H9 (cell line): ENCODE measurements at regions not wholly inside any gene's neighbourhood (a gene's known extent, or its start where the extent isn't known, plus 50 kb on each side); places are given as distances from the start of the nearest gene placed in this dataset.

Experiments
- DNase-seq: peaks from one replicate; pipeline ENCODE4 v3.0.0-alpha.2; 2017
- H2AFZ ChIP-seq: one replicate; pipeline ENCODE4 v1.6.1; 2013; ENCODE audit warnings: mild to moderate bottlenecking, low read length, control low read depth, moderate library complexity
- H2AK5ac ChIP-seq: 2 replicates; pipeline ENCODE4 v1.6.1; 2013; ENCODE audit warnings: low read length, control low read depth, mixed read lengths; ENCODE audit not compliant: insufficient read length
- H2BK120ac ChIP-seq: one replicate; pipeline ENCODE4 v1.6.1; 2013; ENCODE audit warnings: low read depth, mild to moderate bottlenecking, low read length, control low read depth, inconsistent platforms; ENCODE audit not compliant: poor library complexity, severe bottlenecking
- H2BK12ac ChIP-seq: 2 replicates; pipeline ENCODE4 v1.6.1; 2013; ENCODE audit warnings: low read length, control low read depth, mixed read lengths, low read depth; ENCODE audit not compliant: insufficient read length
- H2BK15ac ChIP-seq: 2 replicates; pipeline ENCODE4 v1.6.1; 2013; ENCODE audit warnings: low read depth, low read length, control low read depth
- H2BK20ac ChIP-seq: one replicate; pipeline ENCODE4 v1.6.1; 2013; ENCODE audit warnings: low read depth, mild to moderate bottlenecking, low read length, control low read depth, inconsistent platforms; ENCODE audit not compliant: poor library complexity, severe bottlenecking
- H2BK5ac ChIP-seq: 2 replicates; pipeline ENCODE4 v1.6.1; 2013; ENCODE audit warnings: low read length, control low read depth, mixed read lengths; ENCODE audit not compliant: insufficient read length
- H3K14ac ChIP-seq: 2 replicates; pipeline ENCODE4 v1.6.1; 2013; ENCODE audit warnings: low read length, control low read depth; ENCODE audit not compliant: insufficient read depth
- H3K18ac ChIP-seq: 2 replicates; pipeline ENCODE4 v1.6.1; 2013; ENCODE audit warnings: low read depth, mild to moderate bottlenecking, mixed read lengths, low read length, control low read depth; ENCODE audit not compliant: insufficient read length
- H3K23ac ChIP-seq: 2 replicates; pipeline ENCODE4 v1.6.1; 2013; ENCODE audit warnings: low read length, control low read depth, mixed read lengths, low read depth; ENCODE audit not compliant: insufficient read length
- H3K23me2 ChIP-seq: 2 replicates; pipeline ENCODE4 v1.6.1; 2013; ENCODE audit warnings: low read depth, mild to moderate bottlenecking, mixed read lengths, low read length, control low read depth; ENCODE audit not compliant: insufficient read length, poor library complexity, severe bottlenecking
- H3K27ac ChIP-seq: 2 replicates; pipeline ENCODE4 v1.5.1; 2013; ENCODE audit warnings: low read length, control low read depth, mixed read lengths, low read depth; ENCODE audit not compliant: insufficient read length
- H3K27me3 ChIP-seq: 2 replicates; pipeline ENCODE4 v1.6.1; 2013; ENCODE audit warnings: low read length, control low read depth, inconsistent platforms; ENCODE audit not compliant: insufficient read depth
- H3K4ac ChIP-seq: 2 replicates; pipeline ENCODE4 v1.6.1; 2013; ENCODE audit warnings: low read depth, mild to moderate bottlenecking, control low read depth, inconsistent platforms, low read length, moderate library complexity
- H3K4me1 ChIP-seq: 2 replicates; pipeline ENCODE4 v1.6.1; 2013; ENCODE audit warnings: low read length, control low read depth, inconsistent platforms; ENCODE audit not compliant: insufficient read depth
- H3K4me2 ChIP-seq: 2 replicates; pipeline ENCODE4 v1.6.1; 2013; ENCODE audit warnings: low read length, control low read depth, mixed read lengths; ENCODE audit not compliant: insufficient read length, insufficient read depth
- H3K56ac ChIP-seq: 2 replicates; pipeline ENCODE4 v1.6.1; 2013; ENCODE audit warnings: low read depth, mild to moderate bottlenecking, mixed read lengths, low read length, control low read depth; ENCODE audit not compliant: insufficient read length
- H3K79me1 ChIP-seq: 2 replicates; pipeline ENCODE4 v1.6.1; 2013; ENCODE audit warnings: low read depth, mild to moderate bottlenecking, moderate library complexity, low read length, control low read depth, inconsistent platforms; ENCODE audit not compliant: insufficient read depth, poor library complexity, severe bottlenecking
- H3K79me2 ChIP-seq: 2 replicates; pipeline ENCODE4 v1.6.1; 2013; ENCODE audit warnings: low read length, control low read depth, inconsistent platforms; ENCODE audit not compliant: insufficient read depth
- H3K9ac ChIP-seq: 2 replicates; pipeline ENCODE4 v1.6.1; 2013; ENCODE audit warnings: low read length, control low read depth, mixed read lengths; ENCODE audit not compliant: insufficient read length; ENCODE audit errors: extremely low read depth
- H3K9me3 ChIP-seq: one replicate; pipeline ENCODE4 v1.6.1; 2013; ENCODE audit warnings: low read depth, low read length, inconsistent platforms; ENCODE audit not compliant: control insufficient read depth
- H3T11ph ChIP-seq: one replicate; pipeline ENCODE4 v1.6.1; 2013; ENCODE audit warnings: mild to moderate bottlenecking, low read length, control low read depth, inconsistent platforms
- H4K20me1 ChIP-seq: one replicate; pipeline ENCODE4 v1.6.1; 2013; ENCODE audit not compliant: control insufficient read depth, insufficient read length, insufficient read depth
- H4K5ac ChIP-seq: 2 replicates; pipeline ENCODE4 v1.6.1; 2013; ENCODE audit warnings: low read depth, mild to moderate bottlenecking, mixed read lengths, low read length, control low read depth; ENCODE audit not compliant: insufficient read length
- H4K8ac ChIP-seq: replicated peaks from 2 replicates; pipeline ENCODE4 v1.6.1; 2013; ENCODE audit warnings: low read length, control low read depth, mixed read lengths, low read depth; ENCODE audit not compliant: insufficient read length
- H4K91ac ChIP-seq: 2 replicates; pipeline ENCODE4 v1.6.1; 2013; ENCODE audit warnings: low read depth, mild to moderate bottlenecking, moderate library complexity, mixed read lengths, low read length, control low read depth; ENCODE audit not compliant: insufficient read length
- H3K27ac Mint-ChIP-seq, 3 experiments: 2 replicates in 2 of 3; 3 replicates in 1 of 3; pipeline ENCODE4 v1.8.0; 2020 to 2021; ENCODE audit warnings: mixed read lengths in 3 of 3, mild to moderate bottlenecking in 1 of 3, moderate library complexity in 1 of 3
- H3K27me3 Mint-ChIP-seq: 2 replicates; pipeline ENCODE4 v1.8.0; 2021; ENCODE audit warnings: low read depth, mild to moderate bottlenecking, moderate library complexity, mixed read lengths
- H3K36me3 Mint-ChIP-seq, 3 experiments: 2 replicates in 2 of 3; 3 replicates in 1 of 3; pipeline ENCODE4 v1.8.0; 2020 to 2021; ENCODE audit warnings: low read depth in 3 of 3, mixed read lengths in 3 of 3; ENCODE audit not compliant: insufficient read depth in 1 of 3
- H3K4me1 Mint-ChIP-seq, 2 experiments: 2 replicates each; pipeline ENCODE4 v1.8.0; 2020; ENCODE audit warnings: mixed read lengths in 2 of 2
- H3K4me3 Mint-ChIP-seq, 2 experiments: 2 replicates in 1 of 2; 3 replicates in 1 of 2; pipeline ENCODE4 v1.8.0; 2020 to 2021; ENCODE audit warnings: mild to moderate bottlenecking in 2 of 2, mixed read lengths in 2 of 2, moderate library complexity in 1 of 2
- H3K9me3 Mint-ChIP-seq, 2 experiments: 2 replicates in 1 of 2; 3 replicates in 1 of 2; pipeline ENCODE4 v1.8.0; 2020; ENCODE audit warnings: mild to moderate bottlenecking in 2 of 2, mixed read lengths in 2 of 2, moderate library complexity in 1 of 2
- CTCF ChIP-seq: fragments of 200-600 bp; sonication (generic); conservative IDR thresholded peaks from 3 replicates; pipeline ENCODE4 v1.8.0; 2021; ENCODE audit warnings: antibody characterized with exemption, mild to moderate bottlenecking
- WGBS: extraction: QIAGEN DNeasy Blood & Tissue Kit; methylation state at CpG from one replicate; pipeline ENCODE4 v1.1.7; 2013; ENCODE audit warnings: missing lambda C conversion rate, low lambda C conversion rate, mixed read lengths; ENCODE audit not compliant: insufficient read length; ENCODE audit errors: extremely low coverage; 5-methylcytosine and 5-hydroxymethylcytosine counted together

- no peaks in the 10 kb centered on the region for H3K4me1 ChIP-seq
- H3K79me1 ChIP-seq: no peaks in the 10 kb centered on the region
- Mint-ChIP-seq H3K9me3 (no peaks in the 10 kb centered on the region), H3K4me3 (no peak overlapping the region), H3K27ac (no peak overlapping the region), H3K4me1 (no peaks in the 10 kb centered on the region), H3K36me3 (no peaks in the 10 kb centered on the region), H3K27me3 (no peaks in the 10 kb centered on the region)
- H3K27ac ChIP-seq: no peak overlapping the region
- no peak overlapping the region for H4K5ac ChIP-seq
- no peak overlapping the region for H3K14ac ChIP-seq
- H3T11ph ChIP-seq: no peak overlapping the region
- no peaks in the 10 kb centered on the region for H4K20me1 ChIP-seq
- no peaks in the 10 kb centered on the region for H3K79me2 ChIP-seq
- H3K56ac ChIP-seq: no peak overlapping the region
- H2BK20ac ChIP-seq: no peak overlapping the region
- no peak overlapping the region for H2BK12ac ChIP-seq
- no peaks in the 10 kb centered on the region for H3K9me3 ChIP-seq
- no peaks in the 10 kb centered on the region for H3K27me3 ChIP-seq
- no peak overlapping the region for H3K18ac ChIP-seq
- no CpG with 5 or more reads among the region's 3 CpGs for WGBS
- no peak overlapping the region for H2BK5ac ChIP-seq
- no peak overlapping the region for H4K91ac ChIP-seq
- no peaks in the 10 kb centered on the region for H3K23me2 ChIP-seq
- no peak overlapping the region for H3K9ac ChIP-seq
- H2BK120ac ChIP-seq: no peak overlapping the region
- no peak for TF ChIP-seq CTCF
- DNase-seq: no peak
- H3K23ac ChIP-seq: no peak overlapping the region
- no peak overlapping the region for H2AK5ac ChIP-seq
- H2AFZ ChIP-seq: no peak overlapping the region
- H4K8ac ChIP-seq: no peak overlapping the region
- H2BK15ac ChIP-seq: no peak overlapping the region
- no peak overlapping the region for H3K4me2 ChIP-seq
- H3K4ac ChIP-seq: no peak overlapping the region
Observed at GRCh38 chr12:78725951-78726580, 138.5 kb upstream of the SYT1 start.
